OCI-LY3 (cell line): ENCODE measurements at regions not wholly inside any gene's neighbourhood (a gene's known extent, or its start where the extent isn't known, plus 50 kb on each side); places are given as distances from the start of the nearest gene placed in this dataset.

Experiments
- CTCF ChIP-seq: fragments of 200-600, 300-600 bp; sonication (generic); IDR thresholded peaks from 2 replicates; pipeline ENCODE4 v1.5.1; 2014; ENCODE audit warnings: antibody characterized with exemption, low read length, low read depth
- EZH2phosphoT487 ChIP-seq: fragments of 200-600 bp; shearing (Covaris generic); IDR thresholded peaks from 2 replicates; pipeline ENCODE4 v1.6.1; 2018; ENCODE audit warnings: antibody characterized with exemption, mixed run types, low read depth

GRCh38 chr17:70493277-70493874 lies 324.0 kb downstream of the KCNJ2 start:
- TF ChIP-seq CTCF (no peak), EZH2phosphoT487 (no peak)
